Sigmoid colon (tissue), 6 donors: ENCODE measurements at regions not wholly inside any gene's neighbourhood (a gene's known extent, or its start where the extent isn't known, plus 50 kb on each side); places are given as distances from the start of the nearest gene placed in this dataset.

Source experiments
- DNase-seq: peaks from one replicate; pipeline ENCODE4 v3.0.0-alpha.2; 2019
- H3K27ac ChIP-seq, 4 donors: fragments of 200-600 bp; sonication (generic); one replicate each; pipeline ENCODE4 v1.5.1; 2016 to 2019; ENCODE audit warnings: mild to moderate bottlenecking in 1 of 4
- H3K27me3 ChIP-seq, 3 donors: fragments of 200-600 bp; sonication (generic); one replicate each; pipeline ENCODE4 v1.5.1; 2019; ENCODE audit warnings: mild to moderate bottlenecking in 1 of 3
- H3K36me3 ChIP-seq, 4 donors: fragments of 200-600 bp; sonication (generic); one replicate each; pipeline ENCODE4 v1.5.1; 2016 to 2019
- H3K4me1 ChIP-seq, 4 donors: fragments of 200-600 bp; sonication (generic); one replicate each; pipeline ENCODE4 v1.5.1; 2017 to 2019
- H3K4me3 ChIP-seq, 4 donors: fragments of 200-600 bp; sonication (generic); one replicate each; pipeline ENCODE4 v1.5.1; 2017 to 2019; ENCODE audit warnings: mild to moderate bottlenecking in 2 of 4, moderate library complexity in 1 of 4
- H3K9me3 ChIP-seq, 4 donors: fragments of 200-600 bp in 3 of 4; sonication (generic) in 3 of 4; one replicate each; pipeline versions ENCODE4 v1.5.1 to v1.6.1; 2013 to 2019
- EP300 ChIP-seq, 4 donors: sonication (generic); formaldehyde crosslinking; IDR thresholded peaks; one replicate each; pipeline ENCODE4 v1.6.1; 2017; ENCODE audit warnings: antibody characterized with exemption in 4 of 4
- POLR2A ChIP-seq, 2 donors: fragments of 450-650 bp; IDR thresholded peaks; one replicate each; pipeline ENCODE4 v1.6.1; 2016; ENCODE audit warnings: antibody characterized with exemption in 2 of 2, mild to moderate bottlenecking in 2 of 2, moderate library complexity in 2 of 2
- POLR2AphosphoS5 ChIP-seq, 4 donors: sonication (generic); formaldehyde crosslinking; IDR thresholded peaks; one replicate each; pipeline ENCODE4 v1.6.1; 2017; ENCODE audit warnings: antibody characterized with exemption in 4 of 4
- WGBS, 2 donors: extraction: QIAGEN DNeasy Blood & Tissue Kit; methylation state at CpG; one replicate each; pipeline ENCODE4 v1.1.7; 2013; 5-methylcytosine and 5-hydroxymethylcytosine counted together
- intact Hi-C: fragments of 100-400 bp; cut with DNase I; formaldehyde crosslinking; loops from one replicate; pipeline ENCODE4 v1.15.1; 2023
- TF ChIP-seq, protein P1 (sequence below), 4 experiments: fragments of 450-650 bp in 3 of 4; fragments of 200-600 bp in 1 of 4; IDR thresholded peaks; one replicate each; pipeline ENCODE4 v1.5.1; 2016 to 2019; ENCODE audit warnings: antibody characterized with exemption in 4 of 4, mild to moderate bottlenecking in 3 of 4, moderate library complexity in 2 of 4
- donor health status: healthy with polysubstance abuse.
- donor health status: healthy.

DNA sequence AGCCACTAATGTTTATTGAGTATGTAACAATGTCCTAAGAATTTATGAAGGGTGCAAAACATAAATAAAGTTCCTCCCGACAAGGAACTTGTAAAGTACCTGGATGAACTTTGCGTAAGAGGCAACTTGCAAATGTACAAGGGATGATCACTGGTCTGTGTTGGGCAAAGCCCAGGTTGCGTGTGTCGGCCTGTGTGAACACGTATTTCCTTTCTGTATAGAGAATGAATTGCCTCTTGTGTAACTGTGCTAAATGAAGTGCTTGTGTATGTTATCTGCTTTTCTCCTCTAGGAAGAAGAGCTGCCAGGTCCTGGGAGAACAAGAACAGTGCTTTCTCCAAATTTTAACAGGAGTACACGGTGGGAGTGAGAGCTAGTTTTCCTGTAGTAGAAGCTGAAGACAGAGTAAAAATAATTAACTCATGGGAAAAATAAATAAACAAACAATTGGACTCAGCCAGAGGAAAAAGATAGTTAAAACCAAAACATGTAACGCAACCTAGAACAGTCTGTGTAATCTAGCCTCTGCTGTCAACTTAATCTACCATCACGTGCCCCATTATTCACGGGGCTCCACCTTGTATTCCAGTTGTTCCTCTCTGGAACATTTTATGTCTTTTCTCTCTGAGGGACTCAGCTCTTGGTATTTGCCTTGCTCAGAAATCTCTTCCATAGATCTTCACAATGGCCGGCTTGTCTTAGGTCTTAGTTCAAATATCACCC is 83.7 kb upstream of the RASGRP1 start:
- H3K27ac ChIP-seq, result no peak overlapping the region

DNA sequence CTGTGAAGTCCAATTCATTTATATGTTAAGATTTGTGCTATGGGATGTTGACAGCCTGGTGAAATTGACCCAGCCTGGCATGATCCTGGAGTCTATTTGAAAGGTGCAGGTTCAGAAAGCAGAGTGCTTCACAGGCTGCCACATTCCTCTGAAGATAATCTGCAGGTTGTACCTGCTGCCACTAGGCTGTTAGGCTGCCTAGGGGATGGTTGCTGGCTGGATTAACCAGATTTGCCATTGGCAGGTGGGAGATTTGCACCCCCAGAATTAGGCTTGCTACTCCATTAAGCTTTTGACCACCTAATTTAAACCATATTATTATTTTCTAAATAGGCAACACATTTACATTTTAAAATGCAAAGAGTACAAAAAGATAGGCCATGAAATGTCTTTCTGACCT is 85.8 kb upstream of the RASGRP1 start:
- TF ChIP-seq POLR2A (IDR thresholded peaks at IDR 0.05), result no peak
- no peak for TF ChIP-seq POLR2AphosphoS5 (IDR thresholded peaks at IDR 0.05)
- TF ChIP-seq, protein P1, sequence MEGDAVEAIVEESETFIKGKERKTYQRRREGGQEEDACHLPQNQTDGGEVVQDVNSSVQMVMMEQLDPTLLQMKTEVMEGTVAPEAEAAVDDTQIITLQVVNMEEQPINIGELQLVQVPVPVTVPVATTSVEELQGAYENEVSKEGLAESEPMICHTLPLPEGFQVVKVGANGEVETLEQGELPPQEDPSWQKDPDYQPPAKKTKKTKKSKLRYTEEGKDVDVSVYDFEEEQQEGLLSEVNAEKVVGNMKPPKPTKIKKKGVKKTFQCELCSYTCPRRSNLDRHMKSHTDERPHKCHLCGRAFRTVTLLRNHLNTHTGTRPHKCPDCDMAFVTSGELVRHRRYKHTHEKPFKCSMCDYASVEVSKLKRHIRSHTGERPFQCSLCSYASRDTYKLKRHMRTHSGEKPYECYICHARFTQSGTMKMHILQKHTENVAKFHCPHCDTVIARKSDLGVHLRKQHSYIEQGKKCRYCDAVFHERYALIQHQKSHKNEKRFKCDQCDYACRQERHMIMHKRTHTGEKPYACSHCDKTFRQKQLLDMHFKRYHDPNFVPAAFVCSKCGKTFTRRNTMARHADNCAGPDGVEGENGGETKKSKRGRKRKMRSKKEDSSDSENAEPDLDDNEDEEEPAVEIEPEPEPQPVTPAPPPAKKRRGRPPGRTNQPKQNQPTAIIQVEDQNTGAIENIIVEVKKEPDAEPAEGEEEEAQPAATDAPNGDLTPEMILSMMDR (IDR thresholded peaks at IDR 0.05), result no peak
- TF ChIP-seq EP300 (IDR thresholded peaks at IDR 0.05), result no peak
- intact Hi-C loops, result no loop called here
- H3K27ac ChIP-seq, result no peak overlapping the region

More for the DNA sequence above, 83.7 kb upstream of the RASGRP1 start:
- Histone ChIP-seq H3K4me1 (no peaks in the 10 kb centered on the region), H3K4me3 (no peak overlapping the region), H3K36me3 (no peaks in the 10 kb centered on the region), H3K27me3 (peaks cover 0 to 2% (median 0%) of the 10 kb centered on the region in 3 donors), H3K9me3 (peaks cover 0 to 3% (median 0%) of the 10 kb centered on the region in 4 donors)
- intact Hi-C loops, result no loop called here
- TF ChIP-seq POLR2A (IDR thresholded peaks at IDR 0.05) (no peak), EP300 (IDR thresholded peaks at IDR 0.05) (no peak), POLR2AphosphoS5 (IDR thresholded peaks at IDR 0.05) (no peak)
- TF ChIP-seq, protein P1 (IDR thresholded peaks at IDR 0.05), result no peak
- no peak for DNase-seq
- 82 to 84% methylated on average over 10 of the region's 10 CpGs for WGBS, 2 donors

DNA sequence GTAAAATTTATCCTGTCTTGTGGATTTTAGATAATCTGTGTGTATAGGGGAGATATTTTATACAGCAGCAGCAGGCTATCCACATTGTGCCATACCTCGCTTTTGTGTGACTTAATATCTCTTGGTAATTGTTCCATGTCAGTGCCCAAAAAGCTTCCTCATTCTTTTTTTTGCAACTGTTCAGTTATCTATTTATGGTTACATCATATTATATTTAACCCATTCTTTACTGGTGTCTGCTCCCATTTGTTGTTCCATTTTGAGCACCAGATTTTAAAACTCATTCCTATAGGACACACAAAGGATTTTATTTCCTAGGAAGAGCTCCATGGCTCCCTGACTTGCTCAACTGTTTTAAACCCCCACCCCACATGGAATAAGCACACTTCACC is 86.3 kb upstream of the RASGRP1 start:
- intact Hi-C loops, result no loop called here
- Histone ChIP-seq H3K4me3 (no peak overlapping the region), H3K27ac (no peak overlapping the region), H3K36me3 (no peaks in the 10 kb centered on the region), H3K4me1 (no peaks in the 10 kb centered on the region), H3K27me3 (peaks cover 0 to 2% (median 0%) of the 10 kb centered on the region in 3 donors), H3K9me3 (no peaks in the 10 kb centered on the region)
- DNase-seq, result no peak
- TF ChIP-seq, protein P1 (IDR thresholded peaks at IDR 0.05), result no peak
- no peak for TF ChIP-seq EP300 (IDR thresholded peaks at IDR 0.05)
- TF ChIP-seq POLR2A (IDR thresholded peaks at IDR 0.05), result no peak
- no peak for TF ChIP-seq POLR2AphosphoS5 (IDR thresholded peaks at IDR 0.05)
- 44 to 71% methylated on average over 1 of the region's 1 CpG for WGBS, 2 donors

More for the DNA sequence above, 85.8 kb upstream of the RASGRP1 start:
- Histone ChIP-seq H3K4me3 (no peak overlapping the region), H3K36me3 (no peaks in the 10 kb centered on the region), H3K9me3 (no peaks in the 10 kb centered on the region), H3K27me3 (peaks cover 0 to 2% (median 0%) of the 10 kb centered on the region in 3 donors), H3K4me1 (no peaks in the 10 kb centered on the region)
- DNase-seq, result no peak

DNA sequence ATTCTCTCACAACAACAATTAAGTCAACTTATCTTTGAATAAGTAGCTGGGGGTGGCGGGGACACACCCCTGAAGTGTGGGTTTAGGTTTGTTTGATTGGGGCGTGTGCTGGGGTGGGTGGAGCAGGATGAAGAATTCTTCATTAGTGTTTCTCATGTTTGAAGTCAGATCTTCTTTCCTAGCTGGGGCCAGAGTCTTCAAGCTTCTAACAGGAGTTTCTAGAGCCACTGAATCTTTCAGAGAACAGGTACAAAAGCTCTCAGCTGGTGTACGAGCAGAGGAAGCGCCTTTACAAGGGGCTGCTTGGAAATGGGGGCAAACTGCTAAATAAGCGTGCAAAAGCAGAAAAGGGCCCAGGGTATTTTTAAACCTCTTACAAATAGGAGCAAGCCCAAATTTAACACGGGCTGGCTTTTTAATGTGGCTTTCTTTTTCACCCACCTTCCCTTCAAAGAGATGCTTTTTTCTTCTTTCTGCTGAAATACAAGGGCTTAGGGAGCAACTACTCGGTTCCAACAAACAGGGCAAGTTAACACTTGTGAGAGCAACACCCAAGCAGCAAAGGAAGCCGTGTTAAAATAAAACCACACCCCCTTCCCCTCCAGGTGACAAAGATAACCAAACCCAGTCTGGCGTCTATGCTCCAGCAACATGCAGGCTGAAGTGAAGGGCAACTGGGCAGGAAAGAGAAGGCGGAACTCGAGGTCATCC is 86.9 kb upstream of the RASGRP1 start:
- WGBS, 2 donors, result 40 to 42% methylated on average over 11 of the region's 11 CpGs
- H3K4me1 ChIP-seq, result no peaks in the 10 kb centered on the region
- no peaks in the 10 kb centered on the region for H3K36me3 ChIP-seq
- intact Hi-C loops, result no loop called here
- TF ChIP-seq EP300 (IDR thresholded peaks at IDR 0.05), result no peak
- no peak for TF ChIP-seq POLR2AphosphoS5 (IDR thresholded peaks at IDR 0.05)
- no peak for TF ChIP-seq POLR2A (IDR thresholded peaks at IDR 0.05)
- TF ChIP-seq, protein P1 (IDR thresholded peaks at IDR 0.05), result no peak
- H3K4me3 ChIP-seq, result no peak overlapping the region
- H3K27me3 ChIP-seq, result peaks cover 0 to 2% (median 0%) of the 10 kb centered on the region in 3 donors
- no peak overlapping the region for H3K27ac ChIP-seq
- no peaks in the 10 kb centered on the region for H3K9me3 ChIP-seq
- DNase-seq, result no peak
